ENCODE measurements at regions not wholly inside any gene's neighbourhood (a gene's known extent, or its start where the extent isn't known, plus 50 kb on each side); places are given as distances from the start of the nearest gene placed in this dataset.

GRCh38 chr6:40336296-40336695, 250.9 kb downstream of the LRFN2 start:
- no peak for TF ChIP-seq TARDBP (IDR thresholded peaks at IDR 0.05)
- TF ChIP-seq BHLHE40 (IDR thresholded peaks at IDR 0.05; ENCODE audit: borderline replicate concordance): no peak
